K562 (cell line): ENCODE measurements at regions not wholly inside any gene's neighbourhood (a gene's known extent, or its start where the extent isn't known, plus 50 kb on each side); places are given as distances from the start of the nearest gene placed in this dataset.

Experiments used
- ATAC-seq: fragments of 200-7000 bp; cut with Tn5 transposase; 3 replicates; pipeline ENCODE4 v1.9.1; 2020; ENCODE audit warnings: moderate library complexity
- BruUV-seq: library from RNA; stranded (reverse); fragments of 400-500 nt; replicated peaks from 2 replicates; lab custom pipeline; 2021; lab: Mats Ljungman, UMichigan
- CTCF ChIA-PET: fragments of 300-600 bp; formaldehyde crosslinking; extraction: SDS; loops from one replicate; lab custom pipeline; 2021; ENCODE audit warnings: low intra/inter-chr PET ratio; lab: Yijun Ruan, JAX
- POLR2A ChIA-PET: fragments of 300-600, 350-650 bp; sonication (Branson Sonifier 250); formaldehyde crosslinking; extraction: SDS; loops from one replicate; lab custom pipeline; 2021; ENCODE audit warnings: antibody characterized with exemption, inconsistent platforms; lab: Yijun Ruan, JAX
- DNase-seq, 4 experiments: peaks; one replicate each; pipeline versions ENCODE4 v3.0.0 to v3.0.0-alpha.2; 2011 to 2018; ENCODE audit warnings: low spot score in 3 of 4, mixed read lengths in 3 of 4; ENCODE audit errors: extremely low read depth in 1 of 4
- FAIRE-seq: peaks from 2 replicates; lab custom pipeline; 2011; peaks lifted over from hg19 to GRCh38; lab: Jason Lieb, UNC
- H2AFZ ChIP-seq: 2 replicates; pipeline ENCODE4 v1.6.0; 2011; ENCODE audit warnings: low read depth, low read length, control low read depth, inconsistent platforms
- H3K27ac ChIP-seq: fragments of 200-600 bp; 3 replicates; pipeline ENCODE4 v1.8.0; 2011; ENCODE audit warnings: low read depth, mild to moderate bottlenecking, control low read depth, inconsistent platforms, low read length, moderate library complexity, mixed read lengths; ENCODE audit errors: extremely low read depth
- H3K27me3 ChIP-seq, 2 experiments: fragments of 300-600 bp in 1 of 2; 2 replicates in 1 of 2; 3 replicates in 1 of 2; pipeline versions ENCODE4 v1.6.0 to v1.8.0; 2011; ENCODE audit warnings: inconsistent platforms in 2 of 2, low read length in 2 of 2, mild to moderate bottlenecking in 1 of 2, mixed read lengths in 1 of 2, moderate library complexity in 1 of 2; ENCODE audit not compliant: control insufficient read depth in 2 of 2, insufficient read depth in 2 of 2
- H3K36me3 ChIP-seq: fragments of 300-600 bp; 3 replicates; pipeline ENCODE4 v1.8.0; 2011; ENCODE audit warnings: mild to moderate bottlenecking, low read length, inconsistent platforms; ENCODE audit not compliant: control insufficient read depth, insufficient read depth
- H3K4me1 ChIP-seq, 2 experiments: fragments of 200-600 bp in 1 of 2; replicated peaks in 1 of 2; 2 replicates in 1 of 2; 3 replicates in 1 of 2; pipeline versions ENCODE4 v1.5.1 to v1.8.0; 2011; ENCODE audit warnings: inconsistent platforms in 2 of 2, low read length in 2 of 2, mild to moderate bottlenecking in 1 of 2, mixed read lengths in 1 of 2, moderate library complexity in 1 of 2; ENCODE audit not compliant: control insufficient read depth in 2 of 2, insufficient read depth in 2 of 2
- H3K4me2 ChIP-seq: 2 replicates; pipeline ENCODE4 v1.6.1; 2011; ENCODE audit warnings: low read length, control low read depth, inconsistent platforms, mixed read lengths; ENCODE audit not compliant: insufficient read depth
- H3K4me3 ChIP-seq: fragments of 200-600 bp; sonication (generic), shearing (Covaris generic); 2 replicates; pipeline ENCODE4 v1.5.1; 2016; ENCODE audit warnings: control low read depth, inconsistent platforms
- H3K79me2 ChIP-seq: fragments of 200-600 bp; 3 replicates; pipeline ENCODE4 v1.8.0; 2011; ENCODE audit warnings: low read length, inconsistent platforms; ENCODE audit not compliant: control insufficient read depth, insufficient read depth
- H3K9ac ChIP-seq, 2 experiments: 2 replicates each; pipeline versions ENCODE4 v1.6.0 to v1.6.1; 2011; ENCODE audit warnings: low read depth in 2 of 2, low read length in 2 of 2, control low read depth in 1 of 2, inconsistent platforms in 1 of 2, mild to moderate bottlenecking in 1 of 2, mixed read lengths in 1 of 2; ENCODE audit not compliant: insufficient read depth in 1 of 2
- H3K9me1 ChIP-seq: one replicate; pipeline ENCODE4 v1.6.0; 2011; ENCODE audit warnings: inconsistent platforms, mild to moderate bottlenecking, low read length, moderate library complexity; ENCODE audit not compliant: control insufficient read depth, insufficient read depth
- H3K9me3 ChIP-seq: replicated peaks from 2 replicates; pipeline ENCODE4 v1.5.1; 2011; ENCODE audit warnings: low read depth, low read length, inconsistent platforms; ENCODE audit not compliant: control insufficient read depth, insufficient read depth
- H4K20me1 ChIP-seq: replicated peaks from 2 replicates; pipeline ENCODE4 v1.6.1; 2011; ENCODE audit warnings: low read length, inconsistent platforms, mixed read lengths; ENCODE audit not compliant: control insufficient read depth, insufficient read depth
- ATF2 ChIP-seq: sonication (generic); formaldehyde crosslinking; IDR thresholded peaks from 2 replicates; pipeline ENCODE4 v1.8.1; 2022; ENCODE audit warnings: missing genetic modification reagents
- FOXP4 ChIP-seq: sonication (generic); formaldehyde crosslinking; IDR thresholded peaks from 2 replicates; pipeline ENCODE4 v1.8.0; 2022; ENCODE audit warnings: mild to moderate bottlenecking, missing genetic modification reagents, borderline replicate concordance
- HEY1 ChIP-seq: fragments of 250-450 bp; sonication (Bioruptor Pico); IDR thresholded peaks from 2 replicates; pipeline ENCODE4 v1.5.0; 2020; ENCODE audit warnings: mild to moderate bottlenecking, moderate library complexity, borderline replicate concordance
- LCOR ChIP-seq: sonication (generic); formaldehyde crosslinking; IDR thresholded peaks from 2 replicates; pipeline ENCODE4 v1.8.0; 2022; ENCODE audit warnings: mild to moderate bottlenecking, missing genetic modification reagents
- POLR3A ChIP-seq: IDR thresholded peaks from 2 replicates; pipeline ENCODE4 v1.6.1; 2011; ENCODE audit warnings: borderline replicate concordance, mild to moderate bottlenecking, moderate library complexity; ENCODE audit not compliant: insufficient read length, insufficient read depth; ENCODE audit errors: extremely low read depth
- RFX1 ChIP-seq: fragments of 450-650 bp; IDR thresholded peaks from 2 replicates; pipeline ENCODE4 v1.6.1; 2016; ENCODE audit warnings: mild to moderate bottlenecking, moderate library complexity
- SFPQ ChIP-seq: fragments of 200-400 bp; formaldehyde crosslinking; IDR thresholded peaks from 2 replicates; pipeline ENCODE4 v1.6.1; 2017; ENCODE audit warnings: mild to moderate bottlenecking, low read depth, low read length, moderate library complexity
- SNAPC5 ChIP-seq: fragments of 250-450 bp; sonication (Bioruptor Pico); IDR thresholded peaks from 2 replicates; pipeline ENCODE4 v1.8.0; 2021; ENCODE audit warnings: moderate library complexity, mild to moderate bottlenecking, inconsistent platforms
- ZHX1 ChIP-seq: fragments of 150-350 bp; conservative IDR thresholded peaks from 2 replicates; pipeline ENCODE4 v1.6.1; 2014; ENCODE audit warnings: low read length
- ZNF224 ChIP-seq: sonication (generic); formaldehyde crosslinking; IDR thresholded peaks from 2 replicates; pipeline ENCODE4 v1.8.0; 2022; ENCODE audit warnings: mild to moderate bottlenecking, missing genetic modification reagents
- ZNF280B ChIP-seq: fragments of 250-450 bp; sonication (Bioruptor Pico); IDR thresholded peaks from 2 replicates; pipeline ENCODE4 v1.5.1; 2021; ENCODE audit warnings: mild to moderate bottlenecking
- ZNF696 ChIP-seq: fragments of 250-450 bp; sonication (Bioruptor Pico); conservative IDR thresholded peaks from 2 replicates; pipeline ENCODE4 v1.4.0; 2020; ENCODE audit warnings: mild to moderate bottlenecking, moderate library complexity
- ZNF77 ChIP-seq: fragments of 250-450 bp; sonication (Bioruptor Pico); IDR thresholded peaks from 2 replicates; pipeline ENCODE4 v1.5.0; 2020
- WGBS: fragments of 100-300 bp; shearing (Covaris generic); methylation state at CpG from one replicate; pipeline ENCODE4 v1.1.6; 2016; ENCODE audit warnings: low coverage, mixed read lengths; ENCODE audit not compliant: insufficient coverage; ENCODE audit errors: missing lambda C conversion rate; 5-methylcytosine and 5-hydroxymethylcytosine counted together
- in situ Hi-C: fragments of 300-500 bp; cut with MboI; formaldehyde crosslinking; loops from 4 replicates; pipeline ENCODE4 v1.15.0; 2018; ENCODE audit warnings: inconsistent platforms, mixed read lengths
- intact Hi-C: fragments of 100-400 bp; cut with micrococcal nuclease; formaldehyde crosslinking; loops from 2 replicates; pipeline ENCODE4 v1.14.2; 2022

GRCh38 chrX:94854251-94854650, 1180.2 kb downstream of the FAM133A start:
- no peaks in the 10 kb centered on the region for H3K9me1 ChIP-seq
- H3K27me3 ChIP-seq: no peaks in the 10 kb centered on the region
- no peaks in the 10 kb centered on the region for H3K36me3 ChIP-seq
- H3K9me3 ChIP-seq: no peaks in the 10 kb centered on the region
- H3K27ac ChIP-seq: no peak overlapping the region
- POLR2A ChIA-PET: no interaction called here
- in situ Hi-C loops (no loop called here), intact Hi-C loops (no loop called here)
- H2AFZ ChIP-seq: no peak overlapping the region
- no peak overlapping the region for H3K4me3 ChIP-seq
- H3K9ac ChIP-seq: no peak overlapping the region
- H3K4me2 ChIP-seq: no peak overlapping the region
- H4K20me1 ChIP-seq: no peaks in the 10 kb centered on the region
- FAIRE-seq (no peak), DNase-seq (no peak), ATAC-seq (no peak)
- CTCF ChIA-PET: no interaction called here
- no peaks in the 10 kb centered on the region for H3K79me2 ChIP-seq
- BruUV-seq: no TSS peak
- H3K4me1 ChIP-seq: no peaks in the 10 kb centered on the region
- WGBS: 0% methylated on average over 1 of the region's 1 CpG
- TF ChIP-seq SNAPC5: no peak
- no peak for TF ChIP-seq SFPQ
- TF ChIP-seq ZNF696 (CRISPR knock-in tag): no peak
- TF ChIP-seq LCOR: no peak
- no peak for TF ChIP-seq ZNF77
- TF ChIP-seq HEY1: no peak
- no peak for TF ChIP-seq ZNF280B (CRISPR knock-in tag)
- TF ChIP-seq ATF2 (CRISPR knock-in tag): no peak
- no peak for TF ChIP-seq RFX1
- TF ChIP-seq POLR3A: no peak
- no peak for TF ChIP-seq ZHX1
- TF ChIP-seq ZNF224 (CRISPR knock-in tag): no peak
- no peak for TF ChIP-seq FOXP4 (CRISPR knock-in tag)
